ENCODE measurements at regions not wholly inside any gene's neighbourhood (a gene's known extent, or its start where the extent isn't known, plus 50 kb on each side); places are given as distances from the start of the nearest gene placed in this dataset.

DNA sequence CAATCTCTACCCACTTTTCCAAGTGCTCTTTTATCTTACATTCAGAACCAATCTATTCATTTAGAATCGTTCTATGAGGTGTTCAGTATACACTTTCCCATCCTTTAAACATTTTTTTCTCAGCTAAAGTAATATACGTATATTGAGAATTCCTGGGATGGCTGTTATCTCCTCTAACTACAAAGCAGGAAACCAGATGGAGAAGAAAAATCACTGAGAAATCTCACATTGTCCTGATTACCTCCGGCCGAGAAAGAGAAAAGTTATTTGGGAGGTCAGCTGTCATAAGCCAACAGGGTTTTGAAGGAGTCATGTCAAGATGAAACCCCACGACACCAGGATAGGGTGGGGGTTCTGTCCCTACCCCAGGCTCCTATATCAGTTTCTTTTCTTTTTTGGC lies 99.2 kb upstream of the KDM7A start:
- TF ChIP-seq RFX5 (IDR thresholded peaks at IDR 0.05; ENCODE audit: low read length): no peak
- TF ChIP-seq, protein P1, sequence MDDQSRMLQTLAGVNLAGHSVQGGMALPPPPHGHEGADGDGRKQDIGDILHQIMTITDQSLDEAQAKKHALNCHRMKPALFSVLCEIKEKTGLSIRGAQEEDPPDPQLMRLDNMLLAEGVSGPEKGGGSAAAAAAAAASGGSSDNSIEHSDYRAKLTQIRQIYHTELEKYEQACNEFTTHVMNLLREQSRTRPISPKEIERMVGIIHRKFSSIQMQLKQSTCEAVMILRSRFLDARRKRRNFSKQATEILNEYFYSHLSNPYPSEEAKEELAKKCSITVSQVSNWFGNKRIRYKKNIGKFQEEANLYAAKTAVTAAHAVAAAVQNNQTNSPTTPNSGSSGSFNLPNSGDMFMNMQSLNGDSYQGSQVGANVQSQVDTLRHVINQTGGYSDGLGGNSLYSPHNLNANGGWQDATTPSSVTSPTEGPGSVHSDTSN (IDR thresholded peaks at IDR 0.05): no peak
- TF ChIP-seq, protein P2, sequence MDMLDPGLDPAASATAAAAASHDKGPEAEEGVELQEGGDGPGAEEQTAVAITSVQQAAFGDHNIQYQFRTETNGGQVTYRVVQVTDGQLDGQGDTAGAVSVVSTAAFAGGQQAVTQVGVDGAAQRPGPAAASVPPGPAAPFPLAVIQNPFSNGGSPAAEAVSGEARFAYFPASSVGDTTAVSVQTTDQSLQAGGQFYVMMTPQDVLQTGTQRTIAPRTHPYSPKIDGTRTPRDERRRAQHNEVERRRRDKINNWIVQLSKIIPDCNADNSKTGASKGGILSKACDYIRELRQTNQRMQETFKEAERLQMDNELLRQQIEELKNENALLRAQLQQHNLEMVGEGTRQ (IDR thresholded peaks at IDR 0.05; ENCODE audit: borderline replicate concordance, low read depth, low read length): no peak

All from SK-N-SH (cell line).